Aorta (tissue), 5 donors: ENCODE measurements at regions not wholly inside any gene's neighbourhood (a gene's known extent, or its start where the extent isn't known, plus 50 kb on each side); places are given as distances from the start of the nearest gene placed in this dataset.
A peak's percentile ranks its signal among the peaks of the same experiment; 100 is the strongest.

Experiments
- ATAC-seq: fragments of 200-7000 bp; cut with Tn5 transposase; one replicate; pipeline ENCODE4 v1.9.1; 2022; ENCODE audit warnings: moderate library complexity; ENCODE audit not compliant: low FRiP score
- DNase-seq, 2 donors: peaks; one replicate each; pipeline ENCODE4 v3.0.0-alpha.2; 2020
- H3K27ac ChIP-seq, 2 donors: one replicate each; pipeline ENCODE4 v1.5.1; 2013; ENCODE audit warnings: low read length in 2 of 2, mild to moderate bottlenecking in 2 of 2, moderate library complexity in 2 of 2, control low read depth in 1 of 2, inconsistent platforms in 1 of 2, low read depth in 1 of 2
- H3K27me3 ChIP-seq, 2 donors: one replicate each; pipeline ENCODE4 v1.6.1; 2013; ENCODE audit warnings: control low read depth in 1 of 2, low read length in 1 of 2, mild to moderate bottlenecking in 1 of 2, moderate library complexity in 1 of 2; ENCODE audit not compliant: insufficient read depth in 2 of 2, control insufficient read depth in 1 of 2
- H3K36me3 ChIP-seq, 2 donors: one replicate each; pipeline ENCODE4 v1.6.1; 2013; ENCODE audit warnings: control low read depth in 1 of 2, low read length in 1 of 2, mild to moderate bottlenecking in 1 of 2; ENCODE audit not compliant: insufficient read depth in 2 of 2, control insufficient read depth in 1 of 2
- H3K4me1 ChIP-seq, 2 donors: one replicate each; pipeline ENCODE4 v1.6.1; 2013; ENCODE audit warnings: low read length in 2 of 2, control low read depth in 1 of 2, mild to moderate bottlenecking in 1 of 2, moderate library complexity in 1 of 2; ENCODE audit not compliant: insufficient read depth in 2 of 2, control insufficient read depth in 1 of 2
- H3K4me3 ChIP-seq, 2 donors: one replicate each; pipeline ENCODE4 v1.5.1; 2013; ENCODE audit warnings: low read length in 2 of 2, control low read depth in 1 of 2, mild to moderate bottlenecking in 1 of 2
- H3K9me3 ChIP-seq: one replicate; pipeline ENCODE4 v1.6.1; 2013; ENCODE audit warnings: mild to moderate bottlenecking, low read length; ENCODE audit not compliant: control insufficient read depth
- WGBS, 2 donors: extraction: QIAGEN DNeasy Blood & Tissue Kit; methylation state at CpG; one replicate each; pipeline ENCODE4 v1.1.7; 2013; 5-methylcytosine and 5-hydroxymethylcytosine counted together
- intact Hi-C, 2 donors: fragments of 100-400 bp; cut with DNase I; formaldehyde crosslinking; loops; one replicate each; pipeline versions ENCODE4 v1.14.2 to v1.15.0; 2022
- donor health status: healthy with polysubstance abuse.
- donor health status: Bipolar disorder and iron deficiency.
- donor health status: DM: no; HTN: no; CAD: no.
- donor health status: DM: no; HTN: no; CAD: no.
- donor health status: DM: yes; HTN: yes; CAD: no.

GRCh38 chr6:163954088-163954775 lies 539.7 kb downstream of the QKI start:
- no peaks in the 10 kb centered on the region for H3K36me3 ChIP-seq
- no peak overlapping the region for H3K4me3 ChIP-seq
- intact Hi-C loops: loop anchor here in 1 of 2 donors (10.0 kb wide), 1 partner anchor 539 kb away; the partner anchor contains the start of gene QKI
- no peak overlapping the region for H3K27ac ChIP-seq
- ATAC-seq (no peak), DNase-seq (no peak)
- H3K27me3 ChIP-seq: peaks cover 0 to 4% of the 10 kb centered on the region in 2 donors
- H3K9me3 ChIP-seq: no peaks in the 10 kb centered on the region
- no peaks in the 10 kb centered on the region for H3K4me1 ChIP-seq
- 70 to 86% methylated on average over 5 of the region's 5 CpGs for WGBS, 2 donors

GRCh38 chr6:163952005-163952404 lies 537.5 kb downstream of the QKI start:
- intact Hi-C loops: loop anchor here in 1 of 2 donors (10.0 kb wide), 1 partner anchor 537 kb away; the partner anchor contains the start of gene QKI
- no peak for ATAC-seq

GRCh38 chr6:163951326-163951725 lies 536.8 kb downstream of the QKI start:
- intact Hi-C loops: loop anchor here in 1 of 2 donors (10.0 kb wide), 1 partner anchor 537 kb away; the partner anchor contains the start of gene QKI
- no peak for ATAC-seq
- H3K27ac ChIP-seq: no peak overlapping the region
- no peaks in the 10 kb centered on the region for H3K36me3 ChIP-seq
- peaks cover 0 to 4% of the 10 kb centered on the region in 2 donors for H3K27me3 ChIP-seq
- H3K4me1 ChIP-seq: no peaks in the 10 kb centered on the region
- DNase-seq: no peak
- H3K9me3 ChIP-seq: no peaks in the 10 kb centered on the region
- no peak overlapping the region for H3K4me3 ChIP-seq
- WGBS, 2 donors: 94 to 95% methylated on average over 5 of the region's 5 CpGs

More at GRCh38 chr6:163952005-163952404, 537.5 kb downstream of the QKI start:
- DNase-seq: no peak
- Histone ChIP-seq H3K4me1 (no peaks in the 10 kb centered on the region), H3K27ac (no peak overlapping the region), H3K9me3 (no peaks in the 10 kb centered on the region), H3K27me3 (peaks cover 0 to 4% of the 10 kb centered on the region in 2 donors), H3K4me3 (no peak overlapping the region), H3K36me3 (no peaks in the 10 kb centered on the region)
- WGBS, 2 donors: 91 to 92% methylated on average over 6 of the region's 6 CpGs

- H3K27me3 ChIP-seq: peaks cover 0 to 4% of the 10 kb centered on the region in 2 donors
- H3K4me3 ChIP-seq: no peak overlapping the region
- H3K4me1 ChIP-seq: no peaks in the 10 kb centered on the region
- no peaks in the 10 kb centered on the region for H3K36me3 ChIP-seq
- H3K27ac ChIP-seq: no peak overlapping the region
- 55 to 68% methylated on average over 3 of the region's 3 CpGs for WGBS, 2 donors
- H3K9me3 ChIP-seq: no peaks in the 10 kb centered on the region
- intact Hi-C loops: loop anchor here in 1 of 2 donors (10.0 kb wide), 1 partner anchor 535 kb away; the partner anchor contains the start of gene QKI
- no peak for ATAC-seq
- DNase-seq: no peak
Observed at GRCh38 chr6:163950159-163950558, 535.6 kb downstream of the QKI start.

GRCh38 chr6:163949431-163949830 lies 534.9 kb downstream of the QKI start:
- no peak for DNase-seq
- Histone ChIP-seq H3K27me3 (peaks cover 0 to 4% of the 10 kb centered on the region in 2 donors), H3K9me3 (no peaks in the 10 kb centered on the region), H3K27ac (no peak overlapping the region), H3K36me3 (no peaks in the 10 kb centered on the region), H3K4me3 (no peak overlapping the region), H3K4me1 (no peaks in the 10 kb centered on the region)
- ATAC-seq: no peak
- intact Hi-C loops: no loop called here
- WGBS, 2 donors: 83 to 88% methylated on average over 4 of the region's 4 CpGs

- WGBS, 2 donors: 77 to 81% methylated on average over 5 of the region's 5 CpGs
- peaks cover 0 to 4% of the 10 kb centered on the region in 2 donors for H3K27me3 ChIP-seq
- no peaks in the 10 kb centered on the region for H3K9me3 ChIP-seq
- no peak for ATAC-seq
- no peaks in the 10 kb centered on the region for H3K4me1 ChIP-seq
- no peaks in the 10 kb centered on the region for H3K36me3 ChIP-seq
- no peak for DNase-seq
- H3K4me3 ChIP-seq: no peak overlapping the region
- no peak overlapping the region for H3K27ac ChIP-seq
- intact Hi-C loops: no loop called here
Observed at GRCh38 chr6:163948250-163948649, 533.7 kb downstream of the QKI start.

DNA sequence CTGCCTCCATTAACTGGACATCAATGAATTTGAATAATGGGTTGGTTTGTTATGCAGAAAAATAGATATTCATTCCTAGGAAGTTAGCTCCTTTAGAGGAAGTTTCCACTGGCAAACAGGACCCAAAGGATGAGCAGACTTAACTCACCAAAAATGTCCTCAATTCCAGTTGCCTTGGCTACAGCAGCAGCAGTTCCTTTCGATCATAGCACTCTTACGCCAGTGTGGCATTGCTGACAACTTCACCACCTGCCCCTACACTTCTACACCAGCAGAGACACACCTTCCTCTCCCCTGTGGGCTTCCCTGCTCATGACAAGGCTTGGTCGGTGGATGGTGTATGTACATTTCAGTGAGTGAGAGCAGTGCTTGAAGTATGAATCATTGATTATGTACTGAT lies 532.8 kb downstream of the QKI start:
- intact Hi-C loops: no loop called here
- H3K27me3 ChIP-seq: peaks cover 0 to 4% of the 10 kb centered on the region in 2 donors
- H3K27ac ChIP-seq: no peak overlapping the region
- 88 to 97% methylated on average over 3 of the region's 3 CpGs for WGBS, 2 donors
- H3K9me3 ChIP-seq: no peaks in the 10 kb centered on the region
- H3K36me3 ChIP-seq: no peaks in the 10 kb centered on the region
- no peaks in the 10 kb centered on the region for H3K4me1 ChIP-seq
- no peak overlapping the region for H3K4me3 ChIP-seq
- DNase-seq (no peak), ATAC-seq (no peak)

GRCh38 chr6:163946437-163946836 lies 531.9 kb downstream of the QKI start:
- Histone ChIP-seq H3K27me3 (peaks cover 0 to 4% of the 10 kb centered on the region in 2 donors), H3K36me3 (no peaks in the 10 kb centered on the region), H3K4me3 (no peak overlapping the region), H3K27ac (no peak overlapping the region), H3K9me3 (no peaks in the 10 kb centered on the region), H3K4me1 (no peaks in the 10 kb centered on the region)
- DNase-seq (no peak), ATAC-seq (peak; percentile 23)
- intact Hi-C loops: no loop called here
- 88 to 91% methylated on average over 7 of the region's 7 CpGs for WGBS, 2 donors

- WGBS, 2 donors: 97% methylated on average over 7 of the region's 7 CpGs
- ATAC-seq: no peak
- Histone ChIP-seq H3K9me3 (no peaks in the 10 kb centered on the region), H3K4me3 (no peak overlapping the region), H3K4me1 (no peaks in the 10 kb centered on the region), H3K27ac (no peak overlapping the region), H3K36me3 (no peaks in the 10 kb centered on the region), H3K27me3 (peaks cover 0 to 4% of the 10 kb centered on the region in 2 donors)
- DNase-seq: no peak
- intact Hi-C loops: no loop called here
Observed at GRCh38 chr6:163945808-163946207, 531.3 kb downstream of the QKI start.
